ENCODE measurements at regions not wholly inside any gene's neighbourhood (a gene's known extent, or its start where the extent isn't known, plus 50 kb on each side); places are given as distances from the start of the nearest gene placed in this dataset.
"Not testable (repeated sequence)": the region's sequence is repeated elsewhere in the genome, so short reads cannot be mapped to it uniquely, and the experiment has no call there.

- Histone ChIP-seq H3K4me3 (ENCODE audit: low read depth, low read length) (no peak overlapping the region), H3K9ac (ENCODE audit: low read length) (no peak overlapping the region), H3K4me1 (ENCODE audit: control insufficient read depth, insufficient read depth, low read length) (no peaks in the 10 kb centered on the region), H3K27me3 (ENCODE audit: control insufficient read depth, insufficient read depth, low read length) (no peaks in the 10 kb centered on the region), H3K9me3 (ENCODE audit: control insufficient read depth, insufficient read depth, low read depth, low read length) (no peaks in the 10 kb centered on the region), H3K36me3 (ENCODE audit: control insufficient read depth, insufficient read depth, low read length) (no peaks in the 10 kb centered on the region), H3K27ac (ENCODE audit: low read depth, low read length) (no peak overlapping the region)
These were observed 481.7 kb upstream of the NR3C2 start for GRCh38 chr4:148923881-148924280.

GRCh38 chr4:148922497-148922896, 480.3 kb upstream of the NR3C2 start:
- Histone ChIP-seq H3K27me3 (ENCODE audit: control insufficient read depth, insufficient read depth, low read length) (no peaks in the 10 kb centered on the region), H3K4me3 (ENCODE audit: low read depth, low read length) (no peak overlapping the region), H3K9me3 (ENCODE audit: control insufficient read depth, insufficient read depth, low read depth, low read length) (no peaks in the 10 kb centered on the region), H3K4me1 (ENCODE audit: control insufficient read depth, insufficient read depth, low read length) (no peaks in the 10 kb centered on the region), H3K9ac (ENCODE audit: low read length) (no peak overlapping the region), H3K36me3 (ENCODE audit: control insufficient read depth, insufficient read depth, low read length) (no peaks in the 10 kb centered on the region), H3K27ac (ENCODE audit: low read depth, low read length) (no peak overlapping the region)

- no peaks in the 10 kb centered on the region for H3K4me1 ChIP-seq (ENCODE audit: control insufficient read depth, insufficient read depth, low read length)
- H3K9ac ChIP-seq (ENCODE audit: low read length), result no peak overlapping the region
- no peaks in the 10 kb centered on the region for H3K9me3 ChIP-seq (ENCODE audit: control insufficient read depth, insufficient read depth, low read depth, low read length)
- H3K27me3 ChIP-seq (ENCODE audit: control insufficient read depth, insufficient read depth, low read length), result no peaks in the 10 kb centered on the region
- H3K36me3 ChIP-seq (ENCODE audit: control insufficient read depth, insufficient read depth, low read length), result no peaks in the 10 kb centered on the region
- H3K4me3 ChIP-seq (ENCODE audit: low read depth, low read length), result no peak overlapping the region
- no peak overlapping the region for H3K27ac ChIP-seq (ENCODE audit: low read depth, low read length)
These were observed 472.5 kb upstream of the NR3C2 start for GRCh38 chr4:148914734-148915133.

GRCh38 chr4:148914301-148914700, 472.1 kb upstream of the NR3C2 start:
- Histone ChIP-seq H3K36me3 (ENCODE audit: control insufficient read depth, insufficient read depth, low read length) (no peaks in the 10 kb centered on the region), H3K27ac (ENCODE audit: low read depth, low read length) (no peak overlapping the region), H3K9me3 (ENCODE audit: control insufficient read depth, insufficient read depth, low read depth, low read length) (no peaks in the 10 kb centered on the region)

GRCh38 chr4:148903388-148903787, 461.2 kb upstream of the NR3C2 start:
- no peak overlapping the region for H3K9ac ChIP-seq (ENCODE audit: low read length)
- no peaks in the 10 kb centered on the region for H3K27me3 ChIP-seq (ENCODE audit: control insufficient read depth, insufficient read depth, low read length)
- H3K4me1 ChIP-seq (ENCODE audit: control insufficient read depth, insufficient read depth, low read length), result peaks cover 14% of the 10 kb centered on the region
- no peak overlapping the region for H3K27ac ChIP-seq (ENCODE audit: low read depth, low read length)
- H3K4me3 ChIP-seq (ENCODE audit: low read depth, low read length), result no peak overlapping the region
- no peaks in the 10 kb centered on the region for H3K36me3 ChIP-seq (ENCODE audit: control insufficient read depth, insufficient read depth, low read length)
- H3K9me3 ChIP-seq (ENCODE audit: control insufficient read depth, insufficient read depth, low read depth, low read length), result peaks cover 15% of the 10 kb centered on the region

More at GRCh38 chr4:148914301-148914700, 472.1 kb upstream of the NR3C2 start:
- no peaks in the 10 kb centered on the region for H3K27me3 ChIP-seq (ENCODE audit: control insufficient read depth, insufficient read depth, low read length)
- H3K9ac ChIP-seq (ENCODE audit: low read length), result no peak overlapping the region
- no peak overlapping the region for H3K4me3 ChIP-seq (ENCODE audit: low read depth, low read length)
- H3K4me1 ChIP-seq (ENCODE audit: control insufficient read depth, insufficient read depth, low read length), result no peaks in the 10 kb centered on the region

GRCh38 chr4:148901075-148901705, 459.0 kb upstream of the NR3C2 start:
- Histone ChIP-seq H3K27me3 (ENCODE audit: control insufficient read depth, insufficient read depth, low read length) (no peaks in the 10 kb centered on the region), H3K4me3 (ENCODE audit: low read depth, low read length) (no peak overlapping the region), H3K9ac (ENCODE audit: low read length) (no peak overlapping the region), H3K9me3 (ENCODE audit: control insufficient read depth, insufficient read depth, low read depth, low read length) (peaks cover 36% of the 10 kb centered on the region), H3K4me1 (ENCODE audit: control insufficient read depth, insufficient read depth, low read length) (peaks cover 14% of the 10 kb centered on the region), H3K27ac (ENCODE audit: low read depth, low read length) (no peak overlapping the region), H3K36me3 (ENCODE audit: control insufficient read depth, insufficient read depth, low read length) (no peaks in the 10 kb centered on the region)

GRCh38 chr4:148898139-148898538, 455.9 kb upstream of the NR3C2 start:
- H3K27me3 ChIP-seq (ENCODE audit: control insufficient read depth, insufficient read depth, low read length); H3K27ac ChIP-seq (ENCODE audit: low read depth, low read length); H3K9ac ChIP-seq (ENCODE audit: low read length); H3K4me3 ChIP-seq (ENCODE audit: low read depth, low read length); H3K36me3 ChIP-seq (ENCODE audit: control insufficient read depth, insufficient read depth, low read length): not testable (repeated sequence)
- H3K9me3 ChIP-seq (ENCODE audit: control insufficient read depth, insufficient read depth, low read depth, low read length), result peaks cover 50% of the 10 kb centered on the region
- peaks cover 14% of the 10 kb centered on the region for H3K4me1 ChIP-seq (ENCODE audit: control insufficient read depth, insufficient read depth, low read length)

GRCh38 chr4:148893095-148893494, 450.9 kb upstream of the NR3C2 start:
- Histone ChIP-seq H3K9me3 (ENCODE audit: control insufficient read depth, insufficient read depth, low read depth, low read length) (peaks cover 33% of the 10 kb centered on the region), H3K27ac (ENCODE audit: low read depth, low read length) (no peak overlapping the region), H3K36me3 (ENCODE audit: control insufficient read depth, insufficient read depth, low read length) (no peaks in the 10 kb centered on the region), H3K9ac (ENCODE audit: low read length) (no peak overlapping the region), H3K27me3 (ENCODE audit: control insufficient read depth, insufficient read depth, low read length) (no peaks in the 10 kb centered on the region), H3K4me1 (ENCODE audit: control insufficient read depth, insufficient read depth, low read length) (no peaks in the 10 kb centered on the region), H3K4me3 (ENCODE audit: low read depth, low read length) (no peak overlapping the region)

- no peak overlapping the region for H3K27ac ChIP-seq (ENCODE audit: low read depth, low read length)
- peaks cover 17% of the 10 kb centered on the region for H3K4me1 ChIP-seq (ENCODE audit: control insufficient read depth, insufficient read depth, low read length)
- H3K4me3 ChIP-seq (ENCODE audit: low read depth, low read length), result no peak overlapping the region
- no peak overlapping the region for H3K9ac ChIP-seq (ENCODE audit: low read length)
- H3K9me3 ChIP-seq (ENCODE audit: control insufficient read depth, insufficient read depth, low read depth, low read length), result no peaks in the 10 kb centered on the region
- H3K36me3 ChIP-seq (ENCODE audit: control insufficient read depth, insufficient read depth, low read length), result no peaks in the 10 kb centered on the region
- H3K27me3 ChIP-seq (ENCODE audit: control insufficient read depth, insufficient read depth, low read length), result no peaks in the 10 kb centered on the region
These were observed 441.7 kb upstream of the NR3C2 start for GRCh38 chr4:148883891-148884290.

GRCh38 chr4:148883435-148883834, 441.2 kb upstream of the NR3C2 start:
- Histone ChIP-seq H3K4me3 (ENCODE audit: low read depth, low read length) (no peak overlapping the region), H3K36me3 (ENCODE audit: control insufficient read depth, insufficient read depth, low read length) (no peaks in the 10 kb centered on the region), H3K9ac (ENCODE audit: low read length) (no peak overlapping the region), H3K27me3 (ENCODE audit: control insufficient read depth, insufficient read depth, low read length) (no peaks in the 10 kb centered on the region), H3K27ac (ENCODE audit: low read depth, low read length) (no peak overlapping the region), H3K9me3 (ENCODE audit: control insufficient read depth, insufficient read depth, low read depth, low read length) (no peaks in the 10 kb centered on the region), H3K4me1 (ENCODE audit: control insufficient read depth, insufficient read depth, low read length) (peaks cover 17% of the 10 kb centered on the region)

GRCh38 chr4:148881860-148882643, 439.8 kb upstream of the NR3C2 start:
- H3K36me3 ChIP-seq (ENCODE audit: control insufficient read depth, insufficient read depth, low read length), result no peaks in the 10 kb centered on the region
- H3K4me3 ChIP-seq (ENCODE audit: low read depth, low read length), result no peak overlapping the region; the same call in 1 of the 2 replicates
- no peaks in the 10 kb centered on the region for H3K9me3 ChIP-seq (ENCODE audit: control insufficient read depth, insufficient read depth, low read depth, low read length)
- peaks cover 17% of the 10 kb centered on the region for H3K4me1 ChIP-seq (ENCODE audit: control insufficient read depth, insufficient read depth, low read length)
- H3K27me3 ChIP-seq (ENCODE audit: control insufficient read depth, insufficient read depth, low read length), result no peaks in the 10 kb centered on the region
- no peak overlapping the region for H3K9ac ChIP-seq (ENCODE audit: low read length)
- H3K27ac ChIP-seq (ENCODE audit: low read depth, low read length), result peak overlapping the region; percentile 43; the same call in 1 of the 2 replicates

Data from HUES6 (cell line).